ENCODE measurements at regions not wholly inside any gene's neighbourhood (a gene's known extent, or its start where the extent isn't known, plus 50 kb on each side); places are given as distances from the start of the nearest gene placed in this dataset.

DNA sequence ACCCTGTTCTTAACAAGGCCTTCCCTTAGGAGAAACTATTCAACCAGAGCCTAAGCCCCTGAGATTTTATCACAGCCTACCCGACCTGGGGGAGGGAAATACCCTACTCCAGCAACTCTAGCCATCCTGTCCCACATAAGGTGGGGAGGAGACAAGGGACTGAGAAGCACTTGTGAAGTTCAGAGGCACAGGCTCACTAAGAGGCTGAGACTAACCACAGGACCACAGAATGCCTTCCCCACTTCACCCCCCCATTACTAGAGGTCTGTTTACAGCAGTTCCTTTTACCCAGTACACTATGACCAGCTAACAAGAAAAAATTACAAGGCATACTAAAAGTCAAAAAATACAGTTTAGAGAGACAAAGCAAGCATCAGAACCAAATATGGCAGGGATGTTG, 86.8 kb downstream of the TEX35 start:
- H3K4me3 Mint-ChIP-seq = no peak overlapping the region
- H3K9me3 Mint-ChIP-seq = no peaks in the 10 kb centered on the region
- no peak overlapping the region for H3K27ac ChIP-seq (ENCODE audit: low read depth)
- DNase-seq (ENCODE audit: low spot score) (no peak), ATAC-seq (no peak)
- H3K27me3 ChIP-seq (ENCODE audit: insufficient read depth) = no peaks in the 10 kb centered on the region
- no peak overlapping the region for H2AFZ ChIP-seq
- 0 out of 2 replicates have a peak, but pooled peaks cover 2% of the 10 kb centered on the region for H3K9me2 ChIP-seq (ENCODE audit: insufficient read depth)
- H3K27ac Mint-ChIP-seq = no peak overlapping the region
- H3K4me3 ChIP-seq = no peak overlapping the region
- no peaks in the 10 kb centered on the region for H4K20me1 ChIP-seq (replicated peaks; ENCODE audit: insufficient read depth)
- H3K4me1 Mint-ChIP-seq = no peaks in the 10 kb centered on the region
- no peaks in the 10 kb centered on the region for H3K79me2 ChIP-seq (replicated peaks; ENCODE audit: insufficient read depth)
- TF ChIP-seq NANOG (IDR thresholded peaks at IDR 0.05; ENCODE audit: borderline replicate concordance) (no peak), ZNF114 (CRISPR knock-in tag; IDR thresholded peaks at IDR 0.05) (no peak), JUNB (IDR thresholded peaks at IDR 0.05; ENCODE audit: unreplicated experiment) (no peak), CTCF (conservative IDR thresholded peaks at IDR 0.05; ENCODE audit: low read depth in 2 of 2) (no peak), EZH2 (IDR thresholded peaks at IDR 0.05; ENCODE audit: low read depth, unreplicated experiment) (no peak), REST (IDR thresholded peaks at IDR 0.05; ENCODE audit: unreplicated experiment) (no peak), STAT1 (IDR thresholded peaks at IDR 0.05; ENCODE audit: unreplicated experiment) (no peak), ETS1 (IDR thresholded peaks at IDR 0.05) (no peak), ZNF331 (CRISPR knock-in tag; IDR thresholded peaks at IDR 0.05; ENCODE audit: low read depth) (no peak), CREB1 (CRISPR knock-in tag; IDR thresholded peaks at IDR 0.05; ENCODE audit: low read depth) (no peak), EZH2phosphoT487 (IDR thresholded peaks at IDR 0.05; ENCODE audit: unreplicated experiment) (no peak), POLR2AphosphoS5 (IDR thresholded peaks at IDR 0.05; ENCODE audit: low read depth) (no peak)
- TF ChIP-seq, protein P1, sequence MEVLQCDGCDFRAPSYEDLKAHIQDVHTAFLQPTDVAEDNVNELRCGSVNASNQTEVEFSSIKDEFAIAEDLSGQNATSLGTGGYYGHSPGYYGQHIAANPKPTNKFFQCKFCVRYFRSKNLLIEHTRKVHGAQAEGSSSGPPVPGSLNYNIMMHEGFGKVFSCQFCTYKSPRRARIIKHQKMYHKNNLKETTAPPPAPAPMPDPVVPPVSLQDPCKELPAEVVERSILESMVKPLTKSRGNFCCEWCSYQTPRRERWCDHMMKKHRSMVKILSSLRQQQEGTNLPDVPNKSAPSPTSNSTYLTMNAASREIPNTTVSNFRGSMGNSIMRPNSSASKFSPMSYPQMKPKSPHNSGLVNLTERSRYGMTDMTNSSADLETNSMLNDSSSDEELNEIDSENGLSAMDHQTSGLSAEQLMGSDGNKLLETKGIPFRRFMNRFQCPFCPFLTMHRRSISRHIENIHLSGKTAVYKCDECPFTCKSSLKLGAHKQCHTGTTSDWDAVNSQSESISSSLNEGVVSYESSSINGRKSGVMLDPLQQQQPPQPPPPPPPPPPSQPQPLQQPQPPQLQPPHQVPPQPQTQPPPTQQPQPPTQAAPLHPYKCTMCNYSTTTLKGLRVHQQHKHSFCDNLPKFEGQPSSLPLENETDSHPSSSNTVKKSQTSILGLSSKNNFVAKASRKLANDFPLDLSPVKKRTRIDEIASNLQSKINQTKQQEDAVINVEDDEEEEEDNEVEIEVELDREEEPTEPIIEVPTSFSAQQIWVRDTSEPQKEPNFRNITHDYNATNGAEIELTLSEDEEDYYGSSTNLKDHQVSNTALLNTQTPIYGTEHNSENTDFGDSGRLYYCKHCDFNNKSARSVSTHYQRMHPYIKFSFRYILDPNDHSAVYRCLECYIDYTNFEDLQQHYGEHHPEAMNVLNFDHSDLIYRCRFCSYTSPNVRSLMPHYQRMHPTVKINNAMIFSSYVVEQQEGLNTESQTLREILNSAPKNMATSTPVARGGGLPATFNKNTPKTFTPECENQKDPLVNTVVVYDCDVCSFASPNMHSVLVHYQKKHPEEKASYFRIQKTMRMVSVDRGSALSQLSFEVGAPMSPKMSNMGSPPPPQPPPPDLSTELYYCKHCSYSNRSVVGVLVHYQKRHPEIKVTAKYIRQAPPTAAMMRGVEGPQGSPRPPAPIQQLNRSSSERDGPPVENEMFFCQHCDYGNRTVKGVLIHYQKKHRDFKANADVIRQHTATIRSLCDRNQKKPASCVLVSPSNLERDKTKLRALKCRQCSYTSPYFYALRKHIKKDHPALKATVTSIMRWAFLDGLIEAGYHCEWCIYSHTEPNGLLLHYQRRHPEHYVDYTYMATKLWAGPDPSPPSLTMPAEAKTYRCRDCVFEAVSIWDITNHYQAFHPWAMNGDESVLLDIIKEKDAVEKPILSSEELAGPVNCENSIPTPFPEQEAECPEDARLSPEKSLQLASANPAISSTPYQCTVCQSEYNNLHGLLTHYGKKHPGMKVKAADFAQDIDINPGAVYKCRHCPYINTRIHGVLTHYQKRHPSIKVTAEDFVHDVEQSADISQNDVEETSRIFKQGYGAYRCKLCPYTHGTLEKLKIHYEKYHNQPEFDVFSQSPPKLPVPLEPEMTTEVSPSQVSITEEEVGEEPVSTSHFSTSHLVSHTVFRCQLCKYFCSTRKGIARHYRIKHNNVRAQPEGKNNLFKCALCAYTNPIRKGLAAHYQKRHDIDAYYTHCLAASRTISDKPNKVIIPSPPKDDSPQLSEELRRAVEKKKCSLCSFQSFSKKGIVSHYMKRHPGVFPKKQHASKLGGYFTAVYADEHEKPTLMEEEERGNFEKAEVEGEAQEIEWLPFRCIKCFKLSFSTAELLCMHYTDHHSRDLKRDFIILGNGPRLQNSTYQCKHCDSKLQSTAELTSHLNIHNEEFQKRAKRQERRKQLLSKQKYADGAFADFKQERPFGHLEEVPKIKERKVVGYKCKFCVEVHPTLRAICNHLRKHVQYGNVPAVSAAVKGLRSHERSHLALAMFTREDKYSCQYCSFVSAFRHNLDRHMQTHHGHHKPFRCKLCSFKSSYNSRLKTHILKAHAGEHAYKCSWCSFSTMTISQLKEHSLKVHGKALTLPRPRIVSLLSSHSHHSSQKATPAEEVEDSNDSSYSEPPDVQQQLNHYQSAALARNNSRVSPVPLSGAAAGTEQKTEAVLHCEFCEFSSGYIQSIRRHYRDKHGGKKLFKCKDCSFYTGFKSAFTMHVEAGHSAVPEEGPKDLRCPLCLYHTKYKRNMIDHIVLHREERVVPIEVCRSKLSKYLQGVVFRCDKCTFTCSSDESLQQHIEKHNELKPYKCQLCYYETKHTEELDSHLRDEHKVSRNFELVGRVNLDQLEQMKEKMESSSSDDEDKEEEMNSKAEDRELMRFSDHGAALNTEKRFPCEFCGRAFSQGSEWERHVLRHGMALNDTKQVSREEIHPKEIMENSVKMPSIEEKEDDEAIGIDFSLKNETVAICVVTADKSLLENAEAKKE (CRISPR knock-in tag; IDR thresholded peaks at IDR 0.05) = no peak
- H3K27me3 Mint-ChIP-seq (ENCODE audit: insufficient read depth, low read depth, poor library complexity) = peaks cover 4% of the 10 kb centered on the region
- no peaks in the 10 kb centered on the region for H3F3A ChIP-seq (replicated peaks; ENCODE audit: low read depth)
- no peak overlapping the region for H3K4me2 ChIP-seq
- no peaks in the 10 kb centered on the region for H3K36me3 ChIP-seq (ENCODE audit: insufficient read depth)
- peaks cover 3% of the 10 kb centered on the region; the same call in 1 of the 3 replicates for H3K36me3 Mint-ChIP-seq (ENCODE audit: low read depth)
- H3K4me1 ChIP-seq (ENCODE audit: insufficient read depth) = no peaks in the 10 kb centered on the region; the same call in 1 of the 2 replicates
